NCI-H128 (cell line): ENCODE measurements at regions not wholly inside any gene's neighbourhood (a gene's known extent, or its start where the extent isn't known, plus 50 kb on each side); places are given as distances from the start of the nearest gene placed in this dataset.
"Not testable (repeated sequence)": the region's sequence is repeated elsewhere in the genome, so short reads cannot be mapped to it uniquely, and the experiment has no call there.

Experiments used
- DNase-seq: peaks from one replicate; lab custom pipeline; 2025; ENCODE audit not compliant: unreplicated experiment; lab: John Stamatoyannopoulos, UW

DNA sequence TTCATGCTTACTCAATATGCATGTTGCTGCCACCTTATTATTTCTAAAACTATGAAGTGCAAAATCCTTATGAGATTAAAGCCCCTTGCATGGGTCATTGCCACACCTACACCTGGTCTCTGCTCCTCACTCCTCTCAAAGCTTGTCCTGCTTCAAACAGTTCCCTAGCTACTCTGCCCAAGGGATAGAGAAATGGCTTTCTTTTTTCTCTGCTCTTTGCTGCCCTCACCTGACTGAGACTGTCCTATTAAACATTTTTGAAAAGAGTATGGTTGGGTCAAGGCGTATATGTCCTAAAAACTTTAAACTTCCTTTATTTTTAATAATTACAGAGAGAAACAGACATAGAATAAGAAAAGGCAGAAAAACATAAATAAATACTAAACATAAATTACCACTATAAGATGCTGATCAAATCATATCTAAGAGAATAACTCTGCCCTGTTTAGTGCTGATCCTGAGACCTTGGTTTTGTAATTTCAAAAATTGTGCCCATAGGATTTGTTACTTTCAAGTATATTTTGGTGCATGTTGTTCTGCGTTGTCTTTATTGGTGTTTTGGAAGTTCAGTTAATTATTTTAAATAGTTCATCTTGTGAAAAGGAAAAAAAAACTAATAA, 704.9 kb upstream of the PABPC4L start:
- no peak for DNase-seq

GRCh38 chr4:134905061-134905460, 703.5 kb upstream of the PABPC4L start:
- no peak for DNase-seq

DNA sequence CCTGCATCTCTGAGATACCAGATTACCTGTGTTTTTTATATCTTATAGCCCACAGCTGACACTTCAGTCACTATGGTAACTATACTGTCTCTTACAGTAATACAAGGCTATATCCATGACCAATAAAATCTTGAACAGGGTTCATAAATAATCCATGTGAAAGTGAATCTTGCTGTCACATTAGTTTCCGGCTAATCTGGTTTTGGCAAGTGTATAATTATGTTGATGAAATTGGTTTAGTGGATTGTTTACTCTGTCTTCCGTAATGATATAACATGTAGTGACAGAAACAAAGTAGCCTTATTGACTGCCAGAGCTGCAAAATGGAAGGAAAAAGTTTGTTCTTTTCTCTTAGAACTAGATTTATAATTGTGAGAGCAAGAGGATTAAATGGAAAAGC, 686.6 kb upstream of the PABPC4L start:
- DNase-seq: no peak

DNA sequence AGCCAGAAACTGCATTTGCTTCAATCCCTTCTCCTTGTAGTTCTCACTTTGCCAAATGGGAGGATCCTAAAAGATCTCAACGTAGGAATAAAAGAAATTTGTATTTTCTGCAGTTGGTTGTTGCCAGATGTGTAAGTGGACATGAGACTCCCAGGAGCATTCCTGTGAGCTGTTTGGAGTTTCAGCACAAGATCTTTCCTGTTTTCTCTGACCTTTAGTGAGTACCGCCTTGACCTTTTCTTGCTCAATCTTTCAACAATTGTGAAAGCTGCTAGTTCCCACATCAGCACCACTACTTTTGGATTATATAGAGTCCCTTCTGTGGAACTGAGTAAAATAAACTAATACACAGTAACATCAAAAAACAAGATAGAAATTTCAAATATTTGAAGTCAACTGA, 683.8 kb upstream of the PABPC4L start:
- DNase-seq: no peak

- DNase-seq: no peak
Observed at GRCh38 chr4:134883831-134884449, 682.4 kb upstream of the PABPC4L start.

DNA sequence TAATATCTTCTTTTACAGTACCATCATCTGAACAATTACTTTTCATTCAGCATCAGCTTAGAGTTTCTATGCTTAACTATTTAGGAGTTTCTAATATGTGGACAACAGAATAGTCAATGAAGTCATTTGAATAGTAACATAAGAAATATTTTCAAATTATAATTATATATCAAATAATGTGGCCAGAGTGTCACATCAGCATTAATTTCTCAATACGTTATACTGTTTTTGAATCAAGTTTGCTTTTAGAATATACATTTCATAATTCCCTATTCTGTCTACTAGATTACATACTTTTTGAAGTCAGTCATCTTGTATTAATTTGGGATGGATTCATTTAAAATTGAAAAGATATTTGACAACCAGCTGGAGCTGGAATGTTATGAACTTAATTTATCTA, 677.4 kb upstream of the PABPC4L start:
- DNase-seq: no peak

DNA sequence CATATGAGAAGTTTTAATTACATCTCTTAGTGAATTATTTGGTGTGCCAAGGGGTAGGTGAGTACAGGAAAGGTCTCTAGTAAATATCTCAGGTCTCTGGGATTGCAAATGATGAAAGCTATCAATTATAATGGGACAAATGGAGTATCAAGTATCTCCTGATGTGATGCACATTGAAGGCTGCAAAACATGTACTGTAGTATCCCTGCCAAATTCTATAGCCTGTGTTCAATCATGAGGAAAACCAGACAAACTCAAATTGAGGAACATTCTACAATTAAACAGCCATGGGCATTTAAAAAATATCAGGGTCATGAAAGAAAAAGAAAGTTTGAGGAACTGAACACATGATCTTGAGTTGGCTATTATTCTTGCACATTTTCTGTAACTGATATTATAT, 665.4 kb upstream of the PABPC4L start:
- no peak for DNase-seq

DNA sequence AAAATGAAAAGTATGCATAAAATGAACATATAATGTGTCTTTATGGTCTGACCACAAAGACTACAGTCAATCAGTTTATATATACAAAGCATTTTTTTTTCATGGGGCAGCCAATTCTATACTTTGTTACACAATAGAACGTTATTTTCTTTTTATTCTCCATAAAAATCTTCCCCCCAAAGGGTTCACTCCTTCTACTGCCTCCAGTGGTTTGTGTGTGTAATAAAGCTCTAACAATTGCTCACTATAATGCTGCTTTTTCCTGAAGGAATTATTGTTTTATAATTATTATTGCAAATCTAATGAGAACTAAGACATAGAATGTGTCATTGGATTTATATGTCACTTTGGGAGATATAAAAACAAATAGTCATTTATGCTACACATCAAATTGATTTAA, 664.1 kb upstream of the PABPC4L start:
- no peak for DNase-seq

GRCh38 chr4:134862116-134862515, 660.5 kb upstream of the PABPC4L start:
- no peak for DNase-seq

DNA sequence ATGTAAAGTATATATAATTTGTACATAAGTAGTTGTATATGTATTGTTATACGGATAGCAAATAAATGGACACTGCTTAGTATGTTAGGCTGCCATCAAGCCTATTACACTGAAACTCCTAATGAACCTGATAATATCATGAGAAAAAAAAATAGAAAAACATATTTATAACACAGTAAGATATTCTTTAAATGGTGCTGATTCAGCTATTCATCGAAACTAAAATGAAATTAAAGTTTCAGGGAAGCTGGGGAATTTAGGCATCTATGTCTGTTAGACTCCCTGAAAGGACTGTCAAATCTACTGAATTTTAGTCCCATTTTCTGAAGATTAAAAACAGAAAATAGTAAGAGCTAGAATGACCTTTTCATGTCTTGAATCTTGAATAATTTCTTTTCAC, 647.1 kb upstream of the PABPC4L start:
- no peak for DNase-seq

DNA sequence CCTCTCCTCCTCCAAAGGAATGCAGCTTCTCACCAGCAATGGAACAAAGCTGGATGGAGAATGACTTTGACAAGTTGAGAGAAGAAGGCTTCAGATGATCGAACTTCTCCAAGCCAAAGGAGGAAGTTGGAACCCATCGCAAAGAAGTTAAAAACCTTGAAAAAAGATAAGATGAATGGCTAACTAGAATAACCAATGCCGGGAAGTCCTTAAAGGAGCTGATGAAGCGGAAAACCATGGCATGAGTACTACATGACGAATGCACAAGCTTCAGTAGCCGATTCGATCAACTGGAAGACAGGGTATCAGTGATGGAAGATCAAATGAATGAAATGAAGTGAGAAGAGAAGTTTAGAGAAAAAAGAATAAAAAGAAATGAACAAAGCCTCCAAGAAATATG, 629.2 kb upstream of the PABPC4L start:
- DNase-seq: not testable (repeated sequence)

DNA sequence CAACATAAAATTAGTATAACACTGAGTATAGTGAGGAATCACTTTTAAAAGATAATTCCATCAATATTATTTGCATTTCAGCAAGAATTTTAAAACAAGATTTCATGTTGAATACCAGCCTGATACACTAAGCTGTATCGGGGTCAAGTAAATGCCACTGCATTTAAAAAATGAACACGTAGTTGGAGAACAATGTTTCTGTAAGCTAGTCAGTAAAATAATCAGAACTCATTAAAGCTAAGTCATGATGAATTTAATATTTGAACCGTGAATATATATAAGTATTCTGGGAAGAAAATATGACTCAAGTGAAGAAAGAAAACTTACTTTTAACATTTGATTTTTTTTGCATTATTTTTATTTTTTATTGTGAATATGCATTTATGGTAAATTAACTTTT, 611.0 kb upstream of the PABPC4L start:
- no peak for DNase-seq

GRCh38 chr4:134807231-134807745, 605.7 kb upstream of the PABPC4L start:
- DNase-seq: no peak

GRCh38 chr4:134798573-134798972, 597.0 kb upstream of the PABPC4L start:
- DNase-seq: no peak

DNA sequence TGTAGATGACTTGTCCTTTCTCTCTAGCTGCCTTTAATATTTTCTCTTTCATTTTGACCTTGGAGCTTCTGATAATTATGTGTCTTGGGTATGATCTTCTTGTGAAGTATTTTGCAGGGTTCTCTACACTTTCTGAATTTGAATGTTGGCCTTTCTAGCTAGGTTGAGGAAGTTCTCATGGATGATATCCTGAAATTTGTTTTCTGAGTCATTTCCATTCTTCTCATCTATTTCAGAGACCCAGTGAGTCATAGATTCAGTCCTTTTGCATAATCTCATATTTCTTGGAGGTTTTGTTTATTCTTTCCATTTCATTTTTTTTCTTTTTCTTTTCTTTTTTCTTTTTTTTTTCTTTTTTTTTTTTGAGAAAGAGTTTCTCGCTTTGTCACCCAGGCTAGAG, 585.7 kb upstream of the PABPC4L start:
- no peak for DNase-seq

GRCh38 chr4:134780244-134780643, 578.7 kb upstream of the PABPC4L start:
- no peak for DNase-seq

- no peak for DNase-seq
Observed at GRCh38 chr4:134777606-134778005, 576.0 kb upstream of the PABPC4L start.

- DNase-seq: no peak
Observed at GRCh38 chr4:134773497-134774000, 572.0 kb upstream of the PABPC4L start.

DNA sequence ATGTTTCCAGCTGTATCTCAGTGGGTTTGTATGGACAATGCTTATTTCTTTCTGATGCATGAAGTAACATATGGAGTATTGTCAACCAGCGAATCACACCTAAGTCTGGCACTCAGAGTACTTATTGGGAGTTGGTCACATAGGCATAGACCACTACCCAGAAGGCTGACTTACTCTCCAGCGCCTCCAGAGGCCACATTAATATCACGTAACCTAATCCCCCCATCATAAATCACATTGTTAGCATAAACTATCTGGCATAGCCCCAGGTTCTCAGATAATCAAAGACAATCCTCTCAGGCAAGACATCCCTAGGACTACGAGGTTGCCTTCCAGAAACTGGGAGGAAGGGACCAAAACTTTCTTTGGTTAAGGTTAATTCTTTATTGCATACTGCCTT, 560.5 kb upstream of the PABPC4L start:
- no peak for DNase-seq

DNA sequence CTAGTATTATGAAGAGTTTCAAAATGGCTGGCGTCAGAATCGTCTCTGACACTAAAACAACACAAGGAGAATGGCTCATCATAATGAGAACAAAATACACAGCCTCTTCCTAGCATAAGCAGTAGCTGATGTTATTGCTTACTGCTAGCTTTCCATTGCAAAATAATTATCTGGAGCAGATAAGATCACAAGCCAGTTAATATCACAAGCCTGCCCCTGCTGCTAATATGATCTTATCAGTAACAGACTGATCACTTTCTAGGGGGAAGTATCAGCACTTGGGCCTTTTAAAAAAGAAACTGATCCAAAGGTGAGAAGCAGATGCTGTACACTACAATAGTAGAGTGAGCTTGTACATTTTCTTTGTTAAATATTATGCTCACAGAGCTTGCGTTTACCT, 554.8 kb upstream of the PABPC4L start:
- no peak for DNase-seq

DNA sequence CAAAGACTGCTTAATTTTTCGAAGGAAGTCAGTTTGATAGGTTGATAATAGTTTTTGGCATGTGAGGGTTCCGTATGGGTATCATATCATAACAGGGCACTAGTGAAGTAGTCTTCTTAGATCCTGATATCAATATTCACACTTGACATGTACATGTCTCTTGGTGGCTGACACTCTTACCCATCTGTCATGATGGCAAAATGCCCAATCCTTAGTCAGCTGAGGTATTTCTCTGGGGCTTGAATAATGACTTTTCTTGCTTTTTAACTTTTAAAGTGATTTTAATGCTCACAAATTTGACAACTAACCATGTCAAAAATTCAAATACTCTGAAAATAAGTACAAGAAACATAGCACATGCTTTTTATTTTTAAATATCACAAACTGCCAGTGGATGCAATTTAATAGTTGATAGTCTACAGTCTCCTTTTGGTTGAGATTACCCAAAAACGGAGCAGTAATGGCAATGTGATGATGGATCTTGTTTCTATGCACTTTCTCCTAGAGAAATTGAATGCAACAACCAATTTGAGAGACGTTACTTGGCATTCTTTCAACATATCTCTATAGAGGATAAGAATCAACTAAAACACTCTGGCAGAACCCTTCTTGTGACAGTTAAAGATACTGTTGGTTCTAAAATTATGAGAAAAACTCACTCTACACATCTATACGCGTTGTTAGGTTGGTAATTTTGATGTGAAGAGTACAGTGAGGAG, 552.9 kb upstream of the PABPC4L start:
- no peak for DNase-seq

- DNase-seq: no peak
Observed at GRCh38 chr4:134753390-134753789, 551.8 kb upstream of the PABPC4L start.
